Tibial nerve (tissue), 4 donors: ENCODE measurements at regions not wholly inside any gene's neighbourhood (a gene's known extent, or its start where the extent isn't known, plus 50 kb on each side); places are given as distances from the start of the nearest gene placed in this dataset.

Experiments used
- CTCF ChIP-seq, 5 experiments: fragments of 200-600 bp in 3 of 5; fragments of 450-650 bp in 2 of 5; sonication (generic) in 3 of 5; IDR thresholded peaks; one replicate each; pipeline ENCODE4 v1.5.1; 2016 to 2019; ENCODE audit warnings: antibody characterized with exemption in 5 of 5, mild to moderate bottlenecking in 3 of 5, moderate library complexity in 2 of 5
- EP300 ChIP-seq, 2 donors: sonication (generic); formaldehyde crosslinking; IDR thresholded peaks; one replicate each; pipeline ENCODE4 v1.6.1; 2017; ENCODE audit warnings: antibody characterized with exemption in 2 of 2, mild to moderate bottlenecking in 1 of 2
- POLR2A ChIP-seq, 2 donors: fragments of 450-650 bp; IDR thresholded peaks; one replicate each; pipeline ENCODE4 v1.6.1; 2017; ENCODE audit warnings: antibody characterized with exemption in 2 of 2, mild to moderate bottlenecking in 2 of 2, moderate library complexity in 2 of 2

- no peak for TF ChIP-seq EP300 (IDR thresholded peaks at IDR 0.05)
- TF ChIP-seq CTCF (IDR thresholded peaks at IDR 0.05): no peak
- no peak for TF ChIP-seq POLR2A (IDR thresholded peaks at IDR 0.05)
Measured at GRCh38 chr12:95411466-95411865, 62.5 kb upstream of the METAP2 start.
